SK-N-SH (cell line): ENCODE measurements at regions not wholly inside any gene's neighbourhood (a gene's known extent, or its start where the extent isn't known, plus 50 kb on each side); places are given as distances from the start of the nearest gene placed in this dataset.

Source experiments
- CTCF ChIA-PET: fragments of 300-600, 350-600 bp; formaldehyde crosslinking; extraction: SDS; loops from one replicate; lab custom pipeline; 2021; lab: Yijun Ruan, JAX
- POLR2A ChIA-PET: fragments of 350-600 bp; sonication (Branson Sonifier 250); formaldehyde crosslinking; extraction: SDS; loops from one replicate; lab custom pipeline; 2020; ENCODE audit warnings: antibody characterized with exemption, inconsistent platforms; lab: Yijun Ruan, JAX
- DNase-seq: peaks from one replicate; pipeline ENCODE4 v3.0.0; 2012
- H2AFZ ChIP-seq: fragments of 200-600 bp; sonication (generic); 2 replicates; pipeline ENCODE4 v1.8.1; 2016; ENCODE audit warnings: antibody characterized with exemption, mild to moderate bottlenecking, low read depth
- H3F3A ChIP-seq: fragments of 200-600 bp; sonication (generic); replicated peaks from 2 replicates; pipeline ENCODE3; 2016; ENCODE audit warnings: antibody characterized with exemption, mild to moderate bottlenecking; ENCODE audit not compliant: insufficient read depth
- H3K27ac ChIP-seq, 2 experiments: fragments of 200-500 bp in 1 of 2; fragments of 200-600 bp in 1 of 2; sonication (Bioruptor generic) in 1 of 2; sonication (generic), shearing (Covaris generic) in 1 of 2; 2 replicates each; pipeline versions ENCODE4 v1.5.1 to v1.6.1; 2014 to 2016; ENCODE audit warnings: low read depth in 2 of 2, inconsistent platforms in 1 of 2, low read length in 1 of 2, mild to moderate bottlenecking in 1 of 2, mixed read lengths in 1 of 2
- H3K27me3 ChIP-seq: fragments of 200-600 bp; sonication (generic), shearing (Covaris generic); 2 replicates; pipeline ENCODE4 v1.6.1; 2016; ENCODE audit warnings: mixed run types; ENCODE audit not compliant: insufficient read depth
- H3K36me3 ChIP-seq, 2 experiments: fragments of 200-500 bp in 1 of 2; fragments of 200-600 bp in 1 of 2; sonication (Bioruptor generic) in 1 of 2; sonication (generic) in 1 of 2; replicated peaks in 1 of 2; 2 replicates each; pipeline versions ENCODE3 to v1.5.1; 2014 to 2016; ENCODE audit warnings: low read length in 1 of 2, mild to moderate bottlenecking in 1 of 2; ENCODE audit not compliant: insufficient read depth in 2 of 2, control insufficient read depth in 1 of 2
- H3K4me1 ChIP-seq, 2 experiments: fragments of 200-500 bp in 1 of 2; fragments of 200-600 bp in 1 of 2; sonication (Bioruptor generic) in 1 of 2; sonication (generic), shearing (Covaris generic) in 1 of 2; 2 replicates each; pipeline versions ENCODE4 v1.5.1 to v1.6.1; 2014 to 2016; ENCODE audit warnings: low read depth in 1 of 2, low read length in 1 of 2, mixed run types in 1 of 2; ENCODE audit not compliant: insufficient read depth in 2 of 2, control insufficient read depth in 1 of 2
- H3K4me2 ChIP-seq: fragments of 200-600 bp; sonication (generic), shearing (Covaris generic); 2 replicates; pipeline ENCODE4 v1.6.1; 2017; ENCODE audit warnings: mixed run types
- H3K4me3 ChIP-seq, 2 experiments: fragments of 200-500 bp in 1 of 2; fragments of 200-600 bp in 1 of 2; sonication (Bioruptor generic) in 1 of 2; sonication (generic), shearing (Covaris generic) in 1 of 2; 2 replicates each; pipeline versions ENCODE4 v1.5.1 to v1.8.1; 2014 to 2016; ENCODE audit warnings: low read depth in 2 of 2, inconsistent platforms in 1 of 2, low read length in 1 of 2, mild to moderate bottlenecking in 1 of 2, mixed read lengths in 1 of 2, moderate library complexity in 1 of 2
- H3K79me2 ChIP-seq: fragments of 200-600 bp; sonication (generic); 2 replicates; pipeline ENCODE4 v1.8.1; 2017; ENCODE audit warnings: mild to moderate bottlenecking; ENCODE audit not compliant: insufficient read depth
- H3K9ac ChIP-seq: fragments of 200-600 bp; sonication (generic); 2 replicates; pipeline ENCODE4 v1.6.1; 2017; ENCODE audit warnings: mixed run types
- H3K9me2 ChIP-seq: fragments of 200-600 bp; sonication (generic); 2 replicates; pipeline ENCODE4 v1.6.1; 2017; ENCODE audit warnings: mixed run types
- H3K9me3 ChIP-seq: fragments of 200-600 bp; sonication (generic); 2 replicates; pipeline ENCODE4 v1.6.1; 2017; ENCODE audit warnings: mixed run types, mild to moderate bottlenecking, moderate library complexity
- H4K20me1 ChIP-seq: fragments of 200-600 bp; sonication (generic); 2 replicates; pipeline ENCODE4 v1.6.1; 2017; ENCODE audit warnings: mild to moderate bottlenecking, mixed run types; ENCODE audit not compliant: insufficient read depth
- CHD2 ChIP-seq: fragments of 150-350 bp; IDR thresholded peaks from 2 replicates; pipeline ENCODE4 v1.6.1; 2018; ENCODE audit warnings: low read length; ENCODE audit not compliant: partially characterized antibody
- ELF1 ChIP-seq: IDR thresholded peaks from 2 replicates; pipeline ENCODE4 v1.4.0; 2012
- EP300 ChIP-seq, 2 experiments: IDR thresholded peaks; 2 replicates each; pipeline versions ENCODE4 v1.4.0 to v1.6.1; 2012; ENCODE audit warnings: borderline replicate concordance in 1 of 2, low read depth in 1 of 2, low read length in 1 of 2
- EZH2phosphoT487 ChIP-seq: fragments of 200-600 bp; sonication (generic); IDR thresholded peaks from 2 replicates; pipeline ENCODE4 v1.6.1; 2017; ENCODE audit warnings: low read depth, mixed run types, mild to moderate bottlenecking, antibody characterized with exemption, moderate library complexity, borderline replicate concordance
- FOSL2 ChIP-seq: IDR thresholded peaks from 2 replicates; pipeline ENCODE4 v1.4.0; 2012; ENCODE audit warnings: low read depth, mild to moderate bottlenecking, moderate library complexity, borderline replicate concordance
- FOXJ3 ChIP-seq: sonication (generic); formaldehyde crosslinking; IDR thresholded peaks from 2 replicates; pipeline ENCODE4 v1.5.1; 2020; ENCODE audit warnings: mild to moderate bottlenecking, missing genetic modification reagents
- GABPA ChIP-seq: IDR thresholded peaks from 2 replicates; pipeline ENCODE4 v1.4.0; 2012; ENCODE audit warnings: low read depth, mild to moderate bottlenecking
- JUND ChIP-seq: IDR thresholded peaks from 2 replicates; pipeline ENCODE4 v1.4.0; 2012
- MEF2A ChIP-seq: IDR thresholded peaks from 2 replicates; pipeline ENCODE4 v1.4.0; 2012; ENCODE audit warnings: low read depth, borderline replicate concordance
- NFIC ChIP-seq: IDR thresholded peaks from 2 replicates; pipeline ENCODE4 v1.4.0; 2012; ENCODE audit warnings: borderline replicate concordance
- POLR2AphosphoS5 ChIP-seq: IDR thresholded peaks from 2 replicates; pipeline ENCODE4 v1.6.1; 2012; ENCODE audit warnings: low read depth, low read length
- RAD21 ChIP-seq: IDR thresholded peaks from 2 replicates; pipeline ENCODE4 v1.6.1; 2012; ENCODE audit warnings: mild to moderate bottlenecking, low read length
- REST ChIP-seq: IDR thresholded peaks from 2 replicates; pipeline ENCODE4 v1.6.1; 2012; ENCODE audit warnings: mild to moderate bottlenecking, low read depth, low read length, moderate library complexity
- RFX5 ChIP-seq: IDR thresholded peaks from 2 replicates; pipeline ENCODE4 v1.6.1; 2012; ENCODE audit warnings: mild to moderate bottlenecking, improper control_type of control experiment, low read length
- SMC3 ChIP-seq: IDR thresholded peaks from 2 replicates; pipeline ENCODE4 v1.6.1; 2012; ENCODE audit warnings: low read depth, low read length, improper control_type of control experiment
- TAF1 ChIP-seq: IDR thresholded peaks from 2 replicates; pipeline ENCODE4 v1.6.1; 2012; ENCODE audit warnings: low read depth, mild to moderate bottlenecking, low read length, moderate library complexity, borderline replicate concordance
- TEAD4 ChIP-seq: IDR thresholded peaks from 2 replicates; pipeline ENCODE4 v1.4.0; 2012; ENCODE audit warnings: mild to moderate bottlenecking, borderline replicate concordance; ENCODE audit not compliant: insufficient read depth
- USF2 ChIP-seq: fragments of 150-350 bp; IDR thresholded peaks from 2 replicates; pipeline ENCODE4 v1.6.1; 2017; ENCODE audit warnings: antibody characterized with exemption, low read length, low read depth, borderline replicate concordance
- YY1 ChIP-seq: IDR thresholded peaks from 2 replicates; pipeline ENCODE4 v1.4.0; 2012; ENCODE audit warnings: low read depth, mild to moderate bottlenecking
- ZBTB33 ChIP-seq: IDR thresholded peaks from 2 replicates; pipeline ENCODE4 v1.4.0; 2012; ENCODE audit warnings: low read depth, borderline replicate concordance
- WGBS: methylation state at CpG from one replicate; pipeline ENCODE4 v1.1.6; 2017; ENCODE audit warnings: low lambda C conversion rate; 5-methylcytosine and 5-hydroxymethylcytosine counted together
- TF ChIP-seq, protein P1 (sequence below): IDR thresholded peaks from 2 replicates; pipeline ENCODE4; 2012

GRCh38 chr16:79871906-79872305 is 271.4 kb upstream of the MAF start:
- TF ChIP-seq TEAD4, result no peak
- TF ChIP-seq GABPA, result no peak
- no peak for TF ChIP-seq RFX5
- no peak for TF ChIP-seq POLR2AphosphoS5
- no peak for TF ChIP-seq TAF1
- no peak for TF ChIP-seq RAD21
- TF ChIP-seq, protein P1, sequence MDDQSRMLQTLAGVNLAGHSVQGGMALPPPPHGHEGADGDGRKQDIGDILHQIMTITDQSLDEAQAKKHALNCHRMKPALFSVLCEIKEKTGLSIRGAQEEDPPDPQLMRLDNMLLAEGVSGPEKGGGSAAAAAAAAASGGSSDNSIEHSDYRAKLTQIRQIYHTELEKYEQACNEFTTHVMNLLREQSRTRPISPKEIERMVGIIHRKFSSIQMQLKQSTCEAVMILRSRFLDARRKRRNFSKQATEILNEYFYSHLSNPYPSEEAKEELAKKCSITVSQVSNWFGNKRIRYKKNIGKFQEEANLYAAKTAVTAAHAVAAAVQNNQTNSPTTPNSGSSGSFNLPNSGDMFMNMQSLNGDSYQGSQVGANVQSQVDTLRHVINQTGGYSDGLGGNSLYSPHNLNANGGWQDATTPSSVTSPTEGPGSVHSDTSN, result no peak
- no peak for TF ChIP-seq YY1
- no peak for TF ChIP-seq MEF2A
- no peak for TF ChIP-seq JUND

DNA sequence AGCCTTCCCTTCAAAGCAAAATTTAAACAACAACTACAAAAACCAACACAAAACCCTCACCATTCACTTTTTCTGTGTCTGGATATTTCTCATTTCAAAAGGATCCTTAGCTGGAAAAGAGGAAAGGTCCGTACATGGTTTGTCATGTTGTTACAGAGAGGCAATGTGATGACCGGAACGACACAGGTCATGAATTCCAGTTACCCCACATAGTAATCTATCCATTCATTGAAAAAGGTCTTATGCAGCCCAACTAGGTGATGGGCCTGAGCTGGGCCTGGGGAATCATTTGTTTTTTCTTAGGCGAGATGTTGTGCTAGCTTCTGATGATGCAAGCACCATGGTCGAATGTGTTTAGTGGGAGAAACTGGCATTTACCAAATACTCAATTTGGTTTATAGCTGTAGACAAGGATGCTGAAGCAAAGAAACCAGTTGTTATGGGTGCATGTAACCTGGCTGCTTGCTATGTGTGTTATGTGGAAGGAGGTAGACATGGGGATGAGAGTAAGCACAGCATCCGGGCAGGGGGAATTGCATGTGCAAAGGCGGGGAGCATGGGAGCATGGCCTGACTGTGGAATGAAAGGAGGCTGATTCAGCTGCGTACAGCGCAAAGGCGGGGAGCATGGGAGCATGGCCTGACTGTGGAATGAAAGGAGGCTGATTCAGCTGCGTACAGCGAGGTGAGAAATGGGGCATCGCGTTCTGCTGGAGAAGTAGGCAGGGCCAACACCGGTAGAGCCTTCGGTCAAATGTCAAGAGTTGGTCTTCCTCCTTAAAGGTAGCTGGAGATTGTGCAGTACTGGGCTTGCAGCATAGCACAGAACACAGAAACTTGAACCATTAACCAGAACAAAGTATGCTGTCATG is 269.7 kb upstream of the MAF start:
- Histone ChIP-seq H3K4me3 (no peak overlapping the region), H2AFZ (no peak overlapping the region), H3K4me1 (no peaks in the 10 kb centered on the region), H3K79me2 (no peaks in the 10 kb centered on the region), H3K27me3 (no peaks in the 10 kb centered on the region), H3K36me3 (no peaks in the 10 kb centered on the region), H3K9ac (no peak overlapping the region), H4K20me1 (no peaks in the 10 kb centered on the region), H3K9me2 (no peaks in the 10 kb centered on the region), H3F3A (no peaks in the 10 kb centered on the region), H3K4me2 (no peak overlapping the region), H3K9me3 (no peaks in the 10 kb centered on the region), H3K27ac (no peak overlapping the region)
- ChIA-PET POLR2A (no interaction called here), CTCF (no interaction called here)
- DNase-seq, result no peak
- WGBS, result 64% methylated on average over 16 of the region's 16 CpGs
- TF ChIP-seq CHD2 (no peak), EZH2phosphoT487 (no peak), NFIC (no peak), POLR2AphosphoS5 (no peak), FOXJ3 (CRISPR knock-in tag) (no peak), EP300 (IDR thresholded peaks at IDR 0.05; ENCODE audit: borderline replicate concordance in 1 of 2, low read depth in 1 of 2, low read length in 1 of 2) (no peak), FOSL2 (no peak), ZBTB33 (no peak), SMC3 (no peak), RFX5 (no peak), USF2 (no peak), REST (no peak), ELF1 (no peak), GABPA (no peak), TEAD4 (no peak)

More at GRCh38 chr16:79871906-79872305, 271.4 kb upstream of the MAF start:
- H3F3A ChIP-seq, result no peaks in the 10 kb centered on the region
- no peaks in the 10 kb centered on the region for H3K9me3 ChIP-seq
- H3K36me3 ChIP-seq, result no peaks in the 10 kb centered on the region
- no peak overlapping the region for H3K4me2 ChIP-seq
- H3K9ac ChIP-seq, result no peak overlapping the region
- no peaks in the 10 kb centered on the region for H3K9me2 ChIP-seq
- no peak overlapping the region for H3K27ac ChIP-seq
- H3K4me3 ChIP-seq, result no peak overlapping the region
- ChIA-PET POLR2A (no interaction called here), CTCF (no interaction called here)
- H2AFZ ChIP-seq, result no peak overlapping the region
- no peaks in the 10 kb centered on the region for H3K27me3 ChIP-seq
- 46% methylated on average over 6 of the region's 6 CpGs for WGBS
- no peak for DNase-seq
- H3K4me1 ChIP-seq, result no peaks in the 10 kb centered on the region
- no peaks in the 10 kb centered on the region for H4K20me1 ChIP-seq
- no peaks in the 10 kb centered on the region for H3K79me2 ChIP-seq
